AG10803 (cell line): ENCODE measurements at regions not wholly inside any gene's neighbourhood (a gene's known extent, or its start where the extent isn't known, plus 50 kb on each side); places are given as distances from the start of the nearest gene placed in this dataset.

Experiments used
- DNase-seq: peaks from one replicate; pipeline ENCODE4 v3.0.0; 2010; ENCODE audit warnings: low read depth
- H3K4me3 ChIP-seq: 2 replicates; pipeline ENCODE4 v1.5.1; 2011; ENCODE audit warnings: mild to moderate bottlenecking, low read length, control low read depth
- TF ChIP-seq, protein P1 (sequence below): conservative IDR thresholded peaks from 2 replicates; pipeline ENCODE4 v1.5.1; 2011; ENCODE audit warnings: mild to moderate bottlenecking, low read length, control low read depth, inconsistent platforms

DNA sequence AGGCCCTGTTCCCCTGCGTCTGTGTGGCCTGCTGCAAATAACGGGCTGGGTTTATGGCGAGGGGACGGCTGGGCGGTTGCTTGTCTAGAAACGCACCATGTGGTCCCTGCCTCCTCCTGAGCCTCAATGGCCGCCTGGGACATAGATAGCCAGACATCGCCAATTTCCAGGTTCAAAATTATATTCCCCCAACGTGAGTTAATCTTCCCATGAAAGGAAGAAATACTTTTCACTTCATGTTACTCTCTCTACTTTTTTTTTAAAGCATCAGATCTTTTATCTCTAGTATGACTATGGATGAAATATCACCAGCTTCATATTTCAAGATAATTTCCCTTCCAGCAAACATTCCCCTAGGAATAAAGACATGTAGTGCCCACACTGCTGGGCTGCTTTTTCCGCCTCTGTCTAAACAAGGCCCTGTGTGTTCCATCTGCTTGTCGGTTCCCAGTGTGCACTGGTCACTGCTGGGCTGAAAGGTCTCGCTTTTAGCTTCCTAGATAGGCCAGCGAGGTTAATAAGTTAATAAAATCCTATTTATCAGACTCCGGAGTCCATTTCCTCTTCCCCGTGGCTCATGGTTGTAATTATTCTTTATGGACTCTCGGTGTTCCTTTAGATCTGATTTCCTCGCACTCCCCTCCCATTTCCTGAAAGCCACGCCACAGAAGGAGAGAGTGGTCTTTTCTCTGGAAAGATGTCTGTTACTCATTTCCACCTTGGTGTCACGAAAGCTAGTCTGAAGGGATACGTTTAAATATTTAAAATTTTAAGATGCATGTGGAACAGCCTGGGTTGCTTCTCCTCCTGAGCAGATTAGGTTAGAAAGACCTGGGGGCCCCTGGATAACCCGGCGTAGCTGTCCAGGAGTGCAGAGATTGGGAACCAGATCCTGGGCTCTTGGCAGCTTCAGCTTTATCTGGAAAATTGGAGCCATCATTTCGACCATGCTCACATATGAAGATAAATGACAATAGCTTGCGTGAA, 196.6 kb upstream of the COPS8 start:
- no peak for DNase-seq
- no peak overlapping the region for H3K4me3 ChIP-seq
- TF ChIP-seq, protein P1, sequence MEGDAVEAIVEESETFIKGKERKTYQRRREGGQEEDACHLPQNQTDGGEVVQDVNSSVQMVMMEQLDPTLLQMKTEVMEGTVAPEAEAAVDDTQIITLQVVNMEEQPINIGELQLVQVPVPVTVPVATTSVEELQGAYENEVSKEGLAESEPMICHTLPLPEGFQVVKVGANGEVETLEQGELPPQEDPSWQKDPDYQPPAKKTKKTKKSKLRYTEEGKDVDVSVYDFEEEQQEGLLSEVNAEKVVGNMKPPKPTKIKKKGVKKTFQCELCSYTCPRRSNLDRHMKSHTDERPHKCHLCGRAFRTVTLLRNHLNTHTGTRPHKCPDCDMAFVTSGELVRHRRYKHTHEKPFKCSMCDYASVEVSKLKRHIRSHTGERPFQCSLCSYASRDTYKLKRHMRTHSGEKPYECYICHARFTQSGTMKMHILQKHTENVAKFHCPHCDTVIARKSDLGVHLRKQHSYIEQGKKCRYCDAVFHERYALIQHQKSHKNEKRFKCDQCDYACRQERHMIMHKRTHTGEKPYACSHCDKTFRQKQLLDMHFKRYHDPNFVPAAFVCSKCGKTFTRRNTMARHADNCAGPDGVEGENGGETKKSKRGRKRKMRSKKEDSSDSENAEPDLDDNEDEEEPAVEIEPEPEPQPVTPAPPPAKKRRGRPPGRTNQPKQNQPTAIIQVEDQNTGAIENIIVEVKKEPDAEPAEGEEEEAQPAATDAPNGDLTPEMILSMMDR, result no peak

DNA sequence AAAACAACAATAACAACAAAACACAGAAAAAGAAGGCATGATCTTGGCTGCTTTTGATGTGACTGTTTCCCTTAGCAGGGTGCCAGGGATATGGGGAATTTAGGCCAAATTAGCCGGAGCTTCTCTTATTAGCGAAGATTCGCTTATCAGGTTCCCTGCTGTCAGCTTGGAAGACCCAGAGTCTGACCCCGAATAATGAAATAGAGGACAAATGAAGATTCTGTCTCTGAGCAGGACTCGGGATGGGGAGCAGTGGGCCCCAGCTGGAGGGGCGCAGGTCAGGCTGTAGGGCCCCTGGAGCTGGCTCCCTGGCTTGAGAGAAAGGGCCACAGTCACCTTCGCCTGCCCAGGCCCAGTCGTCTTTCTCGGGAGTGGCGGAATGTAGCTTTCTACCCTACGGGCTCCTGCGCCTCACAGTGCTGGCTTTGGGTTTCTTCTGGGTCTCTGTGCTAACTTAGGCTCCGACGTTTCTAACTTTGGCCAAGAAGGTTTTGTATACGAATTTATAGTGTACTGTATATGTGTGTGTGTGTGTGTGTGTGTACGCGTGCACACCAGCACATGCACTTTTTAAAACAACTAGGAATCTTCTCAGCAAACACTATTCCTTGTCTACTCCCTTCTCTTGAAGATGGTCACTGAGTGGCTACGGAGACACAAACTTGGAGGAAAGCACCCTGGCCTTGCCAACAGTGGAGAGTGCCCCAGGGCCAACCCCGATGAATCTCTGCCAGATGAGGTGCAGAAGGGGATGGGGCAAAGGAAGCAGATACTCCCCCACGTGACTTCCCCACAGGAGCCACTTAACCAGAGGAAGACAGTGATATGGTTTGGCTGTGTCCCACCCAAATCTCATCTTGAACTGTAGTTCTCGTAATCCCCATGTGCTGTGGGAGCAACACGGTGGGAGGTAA, 195.6 kb upstream of the COPS8 start:
- TF ChIP-seq, protein P1, result no peak
- no peak for DNase-seq
- H3K4me3 ChIP-seq, result no peak overlapping the region

DNA sequence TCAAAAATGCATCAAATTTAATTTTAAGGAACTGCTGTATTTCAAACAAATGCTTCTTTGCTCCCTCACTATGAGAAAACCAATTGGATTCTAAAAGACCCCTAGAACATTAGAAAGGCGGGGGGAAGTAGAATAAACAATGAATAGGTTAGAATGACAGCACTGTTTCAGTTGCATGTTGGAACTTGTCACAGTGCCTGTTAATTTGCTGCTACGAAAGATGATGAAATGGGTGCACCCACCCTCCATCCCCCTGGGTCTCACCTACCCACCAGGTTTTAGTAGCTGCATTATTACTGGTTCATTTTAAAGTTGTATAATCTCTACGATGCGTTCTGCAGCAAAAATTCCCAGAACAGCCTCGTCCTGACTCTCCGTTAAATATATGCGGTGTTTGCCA, 193.0 kb upstream of the COPS8 start:
- TF ChIP-seq, protein P1, result no peak
- no peak for DNase-seq
- H3K4me3 ChIP-seq, result no peak overlapping the region

DNA sequence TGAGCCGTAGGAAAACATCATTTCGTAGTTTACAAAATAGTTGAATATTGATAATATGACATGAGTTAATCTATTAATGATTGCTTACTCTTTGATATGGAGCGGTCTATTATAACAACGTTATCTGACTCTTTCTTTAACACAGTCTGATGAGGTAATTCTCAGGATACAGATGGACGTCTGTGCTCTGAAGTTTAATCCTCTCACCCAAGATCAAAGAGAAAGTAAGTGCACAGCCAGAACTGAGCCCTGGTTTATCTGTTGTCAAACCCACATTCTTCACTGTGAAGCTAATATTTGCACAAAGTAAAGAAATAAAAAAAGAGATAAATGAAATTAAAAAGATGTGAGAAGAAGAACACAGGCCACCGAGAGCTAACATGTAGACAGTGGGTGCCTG, 190.9 kb upstream of the COPS8 start:
- no peak for DNase-seq
- H3K4me3 ChIP-seq, result no peak overlapping the region
- TF ChIP-seq, protein P1, result no peak

DNA sequence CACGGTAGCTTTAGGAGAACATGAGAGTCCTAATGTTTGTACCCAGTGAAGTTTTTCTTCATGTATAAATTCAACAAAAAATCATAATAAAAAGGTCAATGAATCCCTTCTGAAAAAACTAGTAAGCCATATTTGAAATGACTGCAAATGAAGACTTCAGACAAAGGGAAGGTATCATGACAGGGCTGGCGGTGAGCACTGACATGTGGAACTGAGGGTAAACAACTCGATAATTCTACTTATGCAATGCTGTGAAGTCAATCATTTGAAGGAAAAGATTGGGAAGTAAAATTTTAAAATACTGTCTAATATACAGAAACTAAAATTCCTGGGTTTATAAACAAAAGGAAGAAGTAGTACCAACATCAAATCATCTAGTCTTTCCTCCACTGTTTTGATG, 190.2 kb upstream of the COPS8 start:
- no peak overlapping the region for H3K4me3 ChIP-seq
- TF ChIP-seq, protein P1, result no peak
- no peak for DNase-seq

DNA sequence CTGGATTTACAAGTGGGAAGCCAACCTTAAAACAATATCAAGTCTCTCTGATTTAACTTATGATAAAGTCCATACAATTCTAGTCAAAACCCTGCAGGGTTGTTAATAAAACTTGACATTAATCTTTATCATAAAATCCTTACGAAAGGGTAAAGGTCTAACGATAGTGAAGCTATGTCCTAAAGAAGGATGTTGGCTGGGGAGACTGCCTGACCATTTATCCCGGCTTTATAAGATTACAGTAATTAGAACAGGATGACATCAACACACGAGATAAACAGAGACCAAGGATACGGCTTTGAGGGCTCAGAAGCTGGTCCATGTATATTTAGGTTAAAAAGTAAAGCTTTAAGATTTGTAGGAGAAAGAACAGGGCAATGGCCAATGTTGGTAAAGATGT, 189.0 kb upstream of the COPS8 start:
- TF ChIP-seq, protein P1, result no peak
- DNase-seq, result no peak
- H3K4me3 ChIP-seq, result no peak overlapping the region
